Dedifferentiated amniotic fluid mesenchymal stem cell (primary cell): ENCODE measurements at regions not wholly inside any gene's neighbourhood (a gene's known extent, or its start where the extent isn't known, plus 50 kb on each side); places are given as distances from the start of the nearest gene placed in this dataset.
A peak's percentile ranks its signal among the peaks of the same experiment; 100 is the strongest.

Source experiments
- DNase-seq: peaks from one replicate; pipeline ENCODE4 v3.0.0-alpha.2; 2016; ENCODE audit errors: extremely low spot score

DNA sequence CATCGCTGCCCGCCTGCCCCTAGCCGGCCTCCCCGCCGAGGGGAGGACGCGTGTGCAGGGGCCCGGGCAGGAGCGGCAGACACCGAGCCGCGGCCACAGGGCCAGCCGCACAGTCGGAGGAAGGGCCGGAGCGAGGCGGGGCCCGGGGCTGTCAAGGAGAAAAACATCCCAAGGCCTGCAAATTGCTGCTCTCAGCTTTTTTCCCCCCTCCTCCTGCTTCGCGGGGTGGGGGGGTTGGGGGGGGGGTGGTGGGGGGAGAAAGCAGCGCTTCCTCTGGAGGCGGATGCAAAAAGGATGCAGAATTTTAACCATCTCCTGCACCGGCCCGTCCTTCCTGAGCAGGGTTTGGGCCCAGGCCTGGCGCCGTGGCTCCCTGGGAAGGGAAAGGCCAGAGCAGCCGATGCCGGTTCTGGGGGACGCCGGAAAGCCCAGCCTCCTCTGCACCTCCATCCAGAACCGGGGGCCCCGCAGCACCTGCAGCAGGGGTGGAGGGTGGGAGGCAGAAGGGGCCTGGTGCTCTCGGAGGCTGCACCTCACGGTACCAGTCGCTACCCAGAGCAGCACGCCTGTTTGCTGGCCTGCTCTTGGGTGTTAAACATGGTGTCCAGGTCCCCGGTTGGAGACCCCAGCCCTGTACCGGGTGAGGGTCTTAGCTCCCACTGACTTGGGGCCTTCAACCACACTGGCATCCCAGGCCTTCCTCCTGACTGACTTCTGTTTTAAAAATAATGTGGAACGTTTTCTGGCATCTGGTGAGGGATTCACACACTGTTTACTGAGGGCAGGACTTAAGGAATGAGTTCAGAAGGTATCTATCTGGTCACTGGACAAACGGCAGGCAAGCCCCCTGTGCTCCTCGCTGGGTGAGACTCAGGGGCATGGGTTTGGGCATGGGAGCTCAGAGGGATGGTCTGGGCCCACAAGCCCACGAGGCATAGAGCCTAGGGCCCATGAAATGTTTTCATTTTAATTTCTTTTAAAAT lies 77.4 kb upstream of the WNT7B start:
- DNase-seq = peak; percentile 45

DNA sequence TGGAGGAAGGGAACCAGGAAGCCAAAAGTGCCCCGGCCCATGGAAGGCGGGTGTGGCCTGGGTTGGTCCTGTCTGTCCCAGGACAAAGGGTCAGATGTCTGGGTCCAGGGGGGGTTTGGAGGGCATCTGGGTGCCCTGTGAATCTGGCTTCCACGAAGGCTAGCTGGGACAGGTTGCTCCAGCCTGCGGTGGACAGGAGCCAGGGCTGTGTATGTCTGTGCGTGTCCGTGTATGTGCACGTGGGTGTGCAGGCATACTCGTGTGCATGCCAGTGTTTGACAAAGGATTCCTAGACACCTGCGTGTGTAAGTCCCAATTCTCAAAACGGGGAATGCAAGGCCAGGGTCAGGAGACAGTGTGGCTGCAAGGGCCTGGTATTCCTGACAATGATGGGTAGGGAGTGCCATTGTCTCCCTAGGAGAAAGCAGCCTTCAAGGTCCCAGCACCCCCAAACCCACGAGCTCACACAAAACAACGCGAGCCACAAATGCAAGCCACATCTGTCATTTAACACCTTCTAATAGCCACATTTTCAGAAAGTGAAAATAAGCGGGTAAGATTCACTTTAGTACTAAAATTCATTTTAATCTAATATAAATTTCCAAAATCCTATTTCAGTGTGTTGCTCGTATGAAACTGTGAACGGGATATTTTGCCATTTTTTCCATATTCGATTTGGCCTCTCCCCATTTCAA lies 78.4 kb upstream of the WNT7B start:
- no peak for DNase-seq

DNA sequence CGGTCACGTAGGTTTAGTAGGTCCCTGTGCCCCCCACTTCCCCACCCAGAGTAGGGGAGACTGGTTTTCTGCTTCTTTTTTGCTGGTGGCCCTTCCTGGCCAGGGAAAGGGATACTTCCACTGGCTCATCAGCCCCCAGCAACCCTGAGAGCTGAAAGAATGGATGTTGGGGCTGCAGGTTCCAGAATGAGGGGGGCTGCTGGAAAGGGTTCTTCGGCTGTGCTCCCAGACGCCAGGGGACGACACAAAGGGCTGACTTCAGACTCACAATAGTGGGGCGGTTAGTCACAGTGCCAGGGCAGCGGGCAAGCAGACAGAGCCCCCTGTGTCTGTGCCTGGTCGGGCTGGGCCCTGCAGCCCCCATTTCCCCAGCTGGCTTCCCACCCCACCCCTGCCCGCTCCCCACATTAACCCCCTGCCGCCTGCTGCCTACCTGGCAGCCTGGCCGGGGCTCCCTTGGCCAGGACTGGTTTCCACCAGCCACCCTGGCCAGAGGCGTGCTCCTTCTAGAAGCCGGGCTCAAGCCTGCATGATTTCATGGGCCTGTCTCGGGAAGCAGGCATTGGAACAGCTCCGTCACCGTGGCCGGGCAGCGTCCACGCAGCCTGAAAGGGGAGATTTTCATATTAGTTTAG lies 79.1 kb upstream of the WNT7B start:
- no peak for DNase-seq

DNA sequence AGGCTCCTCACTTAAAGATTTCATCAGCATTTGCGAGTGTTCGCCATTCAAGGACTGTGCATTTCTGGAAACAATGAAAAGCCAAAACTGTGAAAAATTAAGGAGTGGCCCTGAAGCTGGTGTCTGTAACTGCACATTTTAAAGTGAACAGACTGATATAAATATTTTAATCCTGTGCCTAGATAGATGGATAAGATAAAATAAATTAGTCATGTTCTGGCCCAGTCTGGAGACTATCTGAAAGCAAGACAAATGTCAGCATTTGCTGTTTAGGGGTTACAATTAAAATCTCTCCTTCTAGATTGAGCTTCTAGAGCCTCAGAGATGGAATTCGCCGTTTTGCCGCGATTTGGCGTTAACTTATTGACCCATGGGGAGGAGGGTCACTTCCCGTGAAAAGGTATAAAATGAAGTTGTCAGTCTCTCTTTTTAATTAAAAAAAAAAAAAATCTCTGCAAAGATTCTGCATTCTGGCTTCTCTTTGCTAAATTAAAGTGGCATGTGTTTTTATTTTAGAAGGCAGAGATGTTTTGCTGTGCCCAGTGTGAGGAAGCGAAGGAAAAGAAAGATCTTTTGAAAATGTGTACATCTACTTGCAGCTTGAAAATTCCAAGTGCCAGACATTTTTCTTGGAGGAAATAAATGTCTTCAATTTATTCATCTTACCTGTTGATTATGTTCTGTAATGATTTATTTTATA lies 79.7 kb upstream of the WNT7B start:
- no peak for DNase-seq

DNA sequence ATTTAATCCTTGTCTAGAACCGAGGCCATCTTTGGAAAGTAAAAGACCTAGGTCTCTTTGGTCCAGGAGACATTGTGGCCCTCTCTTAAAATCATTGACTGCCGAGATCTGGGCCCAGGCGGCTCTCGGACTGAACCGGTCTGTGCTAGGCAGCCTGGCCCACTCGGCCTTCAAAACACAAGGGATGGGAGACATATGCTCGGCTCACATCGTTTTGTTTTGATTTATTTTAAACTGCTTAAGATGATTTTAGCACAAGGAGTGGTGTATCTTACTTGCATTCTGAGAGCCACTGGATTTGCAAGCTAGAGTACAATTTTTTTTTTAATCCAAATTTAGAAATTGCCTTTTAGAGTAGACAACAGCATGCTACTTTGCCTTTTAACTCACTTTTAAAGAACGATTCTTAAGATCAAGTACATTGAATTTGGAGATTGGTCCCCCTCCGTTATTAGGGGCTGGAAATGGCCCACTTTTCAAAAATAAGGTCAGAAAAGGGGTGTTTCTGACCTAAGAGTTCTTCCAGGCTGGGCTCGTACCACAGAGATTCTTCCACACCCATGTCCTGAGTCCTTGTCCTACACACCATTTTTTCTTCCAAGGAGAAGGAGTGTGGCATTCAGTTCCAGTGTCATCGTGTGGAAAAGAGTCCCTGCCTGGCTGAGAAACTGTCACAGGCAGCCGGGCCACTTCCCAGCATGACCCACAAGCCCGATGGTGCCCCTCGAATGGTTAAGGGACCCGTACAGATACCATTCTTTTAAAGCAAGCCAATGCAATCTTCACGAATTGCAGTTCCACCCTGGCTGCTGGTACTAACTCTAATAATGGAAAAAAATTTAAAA lies 80.5 kb upstream of the WNT7B start:
- DNase-seq = no peak

DNA sequence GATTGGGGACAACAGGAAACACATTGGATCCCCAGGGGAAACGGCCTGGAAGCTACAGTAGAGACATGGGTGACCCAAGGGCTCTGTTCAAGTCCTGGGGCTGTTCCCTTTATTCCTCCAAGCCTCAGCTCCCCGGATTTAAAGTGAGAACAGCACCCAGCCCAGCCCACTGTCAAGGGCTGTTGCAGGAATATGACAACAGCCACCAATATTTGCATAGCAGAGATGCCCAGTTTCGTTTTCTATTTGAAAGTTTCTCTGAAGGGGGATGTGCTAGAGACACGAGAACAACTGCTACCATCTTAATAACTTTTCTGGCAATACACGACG lies 81.1 kb upstream of the WNT7B start:
- DNase-seq = peak; percentile 72

DNA sequence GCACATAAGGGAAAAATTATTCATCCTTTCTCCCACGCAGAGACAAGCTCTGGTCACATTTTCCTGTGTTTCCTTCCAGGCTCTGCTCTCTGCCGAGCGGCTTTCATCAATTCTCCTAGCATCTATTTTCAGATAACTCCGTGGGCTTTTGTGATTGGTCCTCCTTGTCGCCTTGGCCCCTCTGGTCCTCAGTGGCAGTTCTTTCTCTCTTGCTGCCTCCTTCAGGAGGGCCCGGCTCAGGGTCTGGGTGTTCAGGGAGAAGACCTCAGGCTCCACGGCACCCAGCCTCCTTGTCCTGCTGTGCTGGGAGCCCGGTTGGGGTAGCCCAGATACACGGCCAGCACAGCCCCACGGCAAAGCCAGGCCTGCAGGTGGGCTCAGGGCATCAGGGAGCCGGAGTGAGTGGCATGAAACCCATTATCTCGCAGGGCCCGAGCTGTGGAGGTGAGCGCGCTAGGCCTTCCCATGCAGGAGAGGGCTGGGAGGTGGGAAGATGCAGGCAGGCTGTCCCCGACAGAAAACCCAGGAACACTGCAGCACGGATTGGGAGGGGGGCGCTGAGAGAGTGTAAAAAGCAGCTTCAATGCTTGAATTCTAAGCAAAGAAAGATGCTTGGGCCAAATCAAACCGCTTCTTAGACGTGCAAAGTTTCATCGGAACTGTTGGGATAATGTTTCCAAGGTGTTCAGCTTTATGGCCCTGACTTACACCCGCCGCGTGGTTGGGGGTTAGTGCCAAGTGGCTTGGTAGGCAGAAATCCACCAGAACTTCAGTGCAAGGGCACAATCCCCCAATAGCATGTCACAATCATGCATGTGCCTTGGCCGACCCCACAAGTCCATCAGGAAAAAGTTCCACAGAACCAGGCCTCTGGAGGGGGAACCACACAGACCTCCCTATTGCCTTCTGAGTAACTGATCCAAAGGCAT lies 81.9 kb upstream of the WNT7B start:
- DNase-seq = no peak

DNA sequence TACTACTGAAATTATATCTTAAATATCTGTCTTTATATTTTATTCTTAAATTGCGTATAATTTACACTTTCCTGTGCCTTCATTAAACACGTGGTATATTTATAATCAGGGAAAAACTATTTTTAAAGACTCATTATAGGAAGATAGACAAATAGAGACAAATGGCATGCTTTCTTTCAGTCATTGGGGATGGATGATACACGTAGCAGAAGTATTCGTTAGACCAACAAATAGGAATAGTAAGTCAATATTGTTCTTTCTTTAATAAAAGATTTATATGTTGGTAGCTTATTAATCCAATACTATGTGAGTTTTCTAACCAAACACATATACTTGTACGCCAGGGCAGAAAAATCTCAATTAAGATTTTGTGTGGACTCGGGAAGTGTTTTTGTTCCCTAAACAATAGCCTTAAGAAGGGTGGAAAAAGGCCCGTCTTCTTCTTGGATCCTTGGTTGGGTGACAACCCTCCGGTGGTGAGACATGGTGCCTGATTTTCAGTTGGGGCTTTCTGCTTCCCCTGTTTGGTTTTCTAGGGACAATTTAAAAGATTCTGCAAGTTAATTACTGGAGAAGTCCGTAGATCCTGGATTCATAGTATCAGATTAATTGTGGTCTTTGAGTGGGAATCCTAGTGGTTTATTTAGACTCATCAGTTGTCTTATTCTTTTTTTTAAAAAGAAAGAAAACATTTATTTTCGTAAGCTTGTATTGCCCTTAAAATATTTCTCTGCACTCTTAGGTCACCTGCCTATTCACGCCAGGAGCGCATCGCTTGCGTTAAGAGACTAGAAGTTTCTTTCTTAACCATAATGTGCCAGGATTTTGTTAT lies 83.5 kb upstream of the WNT7B start:
- DNase-seq = no peak

DNA sequence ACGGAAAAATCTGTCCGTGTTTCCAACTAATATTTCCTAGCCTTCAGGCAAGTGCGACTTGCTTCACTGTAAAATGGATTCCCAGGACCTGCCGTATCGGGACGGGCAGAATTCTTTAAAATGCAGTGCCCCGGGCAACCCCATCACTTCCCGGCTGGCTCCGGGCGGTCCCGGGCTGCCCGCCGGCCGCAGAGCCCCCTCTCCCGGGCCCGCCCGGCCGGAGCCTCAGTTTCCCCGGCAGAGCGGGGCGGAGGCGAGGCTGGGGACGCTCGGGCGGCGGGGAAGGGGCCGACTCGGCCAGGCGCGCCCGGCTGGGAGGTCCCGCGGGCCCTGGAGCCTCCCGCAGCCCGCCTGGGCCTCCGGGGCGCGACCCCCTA lies 84.2 kb upstream of the WNT7B start:
- DNase-seq = no peak

DNA sequence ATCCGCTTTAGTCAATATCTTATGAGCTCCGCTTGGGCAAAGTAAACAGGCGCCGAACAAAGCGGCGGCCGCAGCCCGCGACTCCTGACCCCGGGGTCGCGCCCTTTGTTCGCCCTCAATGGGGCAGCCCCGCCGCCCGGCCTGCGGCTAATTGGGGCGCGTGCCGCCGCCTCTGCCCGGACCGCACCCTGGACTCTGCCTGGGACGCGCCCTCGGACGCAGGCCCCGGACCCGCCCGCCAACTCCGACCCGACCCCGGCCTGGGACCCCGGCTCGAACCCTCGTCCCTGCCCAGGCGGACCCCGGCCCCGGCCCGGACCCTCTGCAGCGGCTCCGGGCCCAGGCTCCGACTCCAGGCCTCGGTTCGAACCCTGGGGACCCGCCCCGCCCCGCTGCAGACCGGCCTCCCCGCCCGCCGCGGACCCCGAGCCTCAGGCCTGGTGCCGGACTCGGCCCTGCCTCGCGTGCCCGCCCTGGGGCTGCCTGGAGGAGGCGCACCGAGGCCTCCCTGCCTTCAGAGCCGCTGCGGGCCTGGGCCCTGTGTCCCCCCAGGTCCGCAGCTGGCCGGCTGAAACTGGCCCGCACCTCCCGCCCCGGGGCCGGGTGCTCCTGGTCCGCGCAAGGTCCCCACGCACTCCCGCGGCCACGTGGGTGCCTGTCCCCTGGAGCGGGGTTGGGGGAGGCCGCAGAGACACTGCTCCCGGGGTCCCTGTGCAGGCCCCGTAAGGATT lies 84.7 kb upstream of the WNT7B start:
- no peak for DNase-seq

DNA sequence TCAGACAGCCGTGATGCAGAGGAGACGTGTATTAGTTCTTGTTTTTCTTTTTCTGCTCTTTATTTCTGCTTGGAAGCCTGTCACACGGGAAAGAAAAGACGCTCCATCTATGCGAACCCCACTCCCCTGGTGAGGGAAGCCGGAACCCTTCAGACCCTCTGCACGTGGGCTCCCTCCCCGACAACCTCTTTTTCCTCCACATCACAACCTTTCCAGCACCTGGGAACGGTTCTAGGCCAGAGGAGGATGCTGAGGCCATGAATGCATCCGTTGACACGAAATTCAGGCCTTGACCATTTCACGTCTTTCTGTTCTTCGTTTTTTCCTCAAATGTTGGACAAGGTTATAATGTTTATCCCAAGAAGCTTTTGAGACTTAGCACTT lies 85.3 kb upstream of the WNT7B start:
- DNase-seq = no peak

DNA sequence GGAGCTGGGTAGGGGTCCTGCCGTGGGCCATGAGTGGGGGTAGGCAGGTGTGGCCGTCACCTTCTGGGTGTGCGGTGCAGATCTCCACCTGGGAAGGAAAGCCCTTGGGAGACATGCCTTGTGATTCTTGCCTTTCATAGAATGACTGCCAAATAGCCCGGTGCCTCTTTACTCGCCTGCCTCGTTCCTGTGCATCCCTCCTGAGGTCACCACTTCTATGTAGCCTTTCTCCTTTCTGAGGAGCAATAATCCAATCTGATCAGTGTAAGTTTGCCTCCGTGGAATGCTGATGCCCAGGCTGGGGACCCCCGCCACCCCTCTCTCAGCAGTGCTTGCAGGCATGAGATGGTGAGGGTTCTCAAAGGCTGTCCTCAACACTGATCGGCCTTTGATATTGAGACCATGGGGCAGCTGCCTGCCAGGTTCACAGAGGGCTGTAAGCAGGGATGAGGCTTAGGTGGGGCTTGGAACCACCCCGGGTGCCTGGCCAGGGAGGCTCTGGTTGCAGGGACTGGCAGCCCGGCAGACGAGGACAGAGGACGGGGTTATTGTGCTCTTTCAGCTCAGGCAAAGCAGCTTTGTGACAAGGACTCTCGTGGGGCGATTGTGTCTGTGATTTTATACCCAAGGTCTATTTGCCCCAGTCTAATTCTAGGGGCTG lies 86.1 kb upstream of the WNT7B start:
- DNase-seq = no peak

DNA sequence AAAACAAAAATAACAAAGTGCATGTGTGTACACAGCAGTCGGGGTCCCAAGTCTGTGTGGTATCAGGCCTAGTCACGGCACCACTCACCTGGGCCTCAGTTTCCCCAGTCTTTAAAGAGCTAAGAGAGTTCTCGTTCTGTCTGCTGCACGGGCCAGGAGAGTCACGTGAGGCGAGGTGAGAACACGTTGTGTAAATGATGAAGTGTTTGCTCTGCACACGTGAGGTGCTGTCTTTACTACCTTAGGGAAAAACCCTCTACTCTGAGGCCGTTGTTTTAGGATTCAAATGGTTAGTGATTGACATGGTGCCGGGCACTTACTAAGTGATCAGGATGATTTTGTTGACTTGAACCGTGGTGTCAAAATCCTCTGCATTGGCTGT lies 86.5 kb upstream of the PPARA start:
- DNase-seq = no peak

DNA sequence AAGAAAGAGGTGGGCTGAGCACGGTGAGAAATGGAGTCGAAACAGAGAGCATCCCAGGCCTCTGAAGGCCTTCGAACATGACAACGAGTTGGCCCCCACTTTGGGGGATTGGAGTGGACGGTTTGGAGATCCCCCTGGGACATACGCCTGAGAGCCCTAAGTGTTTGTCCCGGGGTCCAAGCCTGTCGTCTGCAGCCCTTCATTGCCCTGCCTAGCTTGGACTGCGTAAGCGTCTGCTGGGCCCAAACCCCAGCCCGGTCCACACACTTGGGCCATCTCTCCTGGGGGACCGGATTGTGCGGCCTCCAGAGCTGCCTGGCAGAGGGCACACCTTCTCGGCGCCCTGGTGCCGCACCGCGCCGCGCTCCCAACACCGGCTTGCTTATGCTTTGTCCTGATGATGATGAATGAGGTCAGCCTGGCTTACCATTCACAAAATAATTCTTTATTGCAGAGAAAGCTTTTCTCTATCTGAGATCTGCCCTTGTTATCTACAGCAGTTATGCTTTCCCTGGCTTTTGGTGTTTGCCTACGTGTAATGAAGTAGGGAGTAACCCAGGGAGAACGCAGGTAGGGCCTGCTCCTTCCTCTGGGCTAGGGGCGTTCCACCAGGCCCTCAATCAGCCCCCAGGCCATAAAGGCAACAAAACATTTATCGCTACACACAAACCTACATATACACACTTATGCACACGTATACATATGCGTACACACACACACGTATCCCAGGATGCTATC lies 85.9 kb upstream of the PPARA start:
- DNase-seq = no peak

DNA sequence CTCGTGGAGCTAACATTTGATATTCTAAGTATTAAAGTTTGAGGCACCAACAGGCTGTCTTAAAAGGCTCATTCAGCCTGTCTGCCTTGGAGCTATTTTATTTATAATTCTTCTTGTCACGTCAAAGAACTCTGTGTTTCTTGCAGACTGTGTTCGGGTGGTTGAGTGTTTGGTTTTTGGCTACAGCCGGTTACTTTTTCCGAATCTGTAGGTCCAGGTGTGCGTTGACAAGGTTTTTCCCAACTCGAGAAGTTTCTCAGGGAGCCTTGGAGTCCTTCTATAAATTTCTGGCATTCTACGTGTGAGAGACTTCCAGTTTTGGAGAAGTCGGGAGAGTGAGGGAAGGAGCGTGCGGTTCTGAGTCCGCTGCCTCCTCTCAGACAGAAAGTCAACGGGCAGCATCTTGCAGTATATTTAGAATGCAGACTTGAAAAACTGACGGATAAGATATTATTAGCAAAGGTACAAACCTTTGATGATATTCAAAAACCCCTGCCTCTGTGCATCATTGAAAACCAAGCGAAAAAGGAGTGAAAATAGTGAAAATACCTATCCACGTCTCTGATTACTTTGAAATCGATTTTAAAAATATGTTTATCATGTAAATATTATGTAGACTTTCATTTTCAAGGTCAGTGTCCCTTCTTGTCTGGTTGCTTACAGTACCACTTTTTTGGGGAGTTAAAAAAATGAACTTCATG lies 85.2 kb upstream of the PPARA start:
- DNase-seq = no peak

DNA sequence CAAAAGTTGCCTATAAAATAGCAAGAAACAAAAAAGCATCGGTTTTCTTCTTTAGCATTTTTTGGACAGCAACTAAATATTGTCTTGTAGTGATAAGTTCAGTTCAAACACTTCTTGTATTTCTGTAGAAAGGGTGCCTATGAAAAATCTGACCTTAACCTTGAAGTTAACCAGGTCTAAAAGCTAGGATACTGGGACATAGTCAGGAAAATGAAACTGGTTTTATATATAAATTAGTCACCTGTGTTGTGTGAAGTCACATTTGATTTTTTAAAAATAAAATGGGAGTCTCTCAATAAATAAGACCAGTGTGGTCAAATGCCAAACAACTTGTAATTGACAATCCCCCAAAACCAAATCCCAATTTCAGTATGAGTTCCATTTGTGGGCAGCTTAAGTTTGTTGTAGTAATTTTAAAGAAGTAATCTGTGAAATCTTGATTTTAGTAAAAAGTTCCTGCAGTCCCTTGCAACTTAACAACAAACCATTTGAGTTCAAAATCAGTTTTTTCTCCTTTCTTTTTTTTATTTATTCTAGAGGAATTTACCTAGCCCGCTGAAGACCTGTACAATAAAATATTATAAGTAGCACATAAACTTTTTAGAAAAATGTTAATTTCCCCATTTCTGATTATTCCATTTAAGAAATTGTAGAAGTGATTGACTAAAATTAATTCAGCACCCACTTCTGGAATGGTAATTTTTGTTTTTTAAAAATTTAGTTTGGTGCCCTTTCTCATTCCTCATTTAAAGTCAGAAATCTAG lies 84.5 kb upstream of the PPARA start:
- no peak for DNase-seq
